SK-N-DZ (cell line): ENCODE measurements at regions not wholly inside any gene's neighbourhood (a gene's known extent, or its start where the extent isn't known, plus 50 kb on each side); places are given as distances from the start of the nearest gene placed in this dataset.
"Not testable (repeated sequence)": the region's sequence is repeated elsewhere in the genome, so short reads cannot be mapped to it uniquely, and the experiment has no call there.

Experiments used
- DNase-seq: peaks from one replicate; pipeline ENCODE4 v3.0.0-alpha.2; 2015; ENCODE audit warnings: low spot score

- not testable (repeated sequence) for DNase-seq
These were observed 153.1 kb upstream of the PROK2 start for GRCh38 chr3:71938081-71938480.

- no peak for DNase-seq
These were observed 151.7 kb upstream of the PROK2 start for GRCh38 chr3:71936681-71937080.

- no peak for DNase-seq
These were observed 149.7 kb upstream of the PROK2 start for GRCh38 chr3:71934520-71935270.

GRCh38 chr3:71931922-71932321 is 147.0 kb upstream of the PROK2 start:
- DNase-seq: no peak

GRCh38 chr3:71930056-71930991 is 145.4 kb upstream of the PROK2 start:
- peak; percentile 19 for DNase-seq

- no peak for DNase-seq
These were observed 143.3 kb upstream of the PROK2 start for GRCh38 chr3:71928212-71928611.

- DNase-seq: no peak
These were observed 142.6 kb upstream of the PROK2 start for GRCh38 chr3:71927505-71928066.

GRCh38 chr3:71926616-71927015 is 141.7 kb upstream of the PROK2 start:
- DNase-seq: no peak

GRCh38 chr3:71926262-71926600 is 141.3 kb upstream of the PROK2 start:
- peak; percentile 4 for DNase-seq

- not testable (repeated sequence) for DNase-seq
These were observed 140.7 kb upstream of the PROK2 start for GRCh38 chr3:71925511-71926261.

GRCh38 chr3:71924721-71925120 is 139.8 kb upstream of the PROK2 start:
- DNase-seq: no peak

- no peak for DNase-seq
These were observed 136.1 kb upstream of the PROK2 start for GRCh38 chr3:71921036-71921435.

GRCh38 chr3:71919572-71919971 is 134.6 kb upstream of the PROK2 start:
- DNase-seq: no peak

GRCh38 chr3:71917545-71917944 is 132.6 kb upstream of the PROK2 start:
- DNase-seq: no peak

GRCh38 chr3:71916747-71917369 is 131.9 kb upstream of the PROK2 start:
- DNase-seq: no peak

- DNase-seq: no peak
These were observed 128.0 kb upstream of the PROK2 start for GRCh38 chr3:71912839-71913495.

- DNase-seq: no peak
These were observed 125.2 kb upstream of the PROK2 start for GRCh38 chr3:71910108-71910507.

- no peak for DNase-seq
These were observed 123.0 kb upstream of the PROK2 start for GRCh38 chr3:71907996-71908395.

GRCh38 chr3:71906976-71907375 is 122.0 kb upstream of the PROK2 start:
- DNase-seq: no peak

GRCh38 chr3:71905426-71905825 is 120.5 kb upstream of the PROK2 start:
- no peak for DNase-seq

GRCh38 chr3:71903936-71904335 is 119.0 kb upstream of the PROK2 start:
- no peak for DNase-seq
